Mesodermal cell (in vitro differentiated cells): ENCODE measurements at regions not wholly inside any gene's neighbourhood (a gene's known extent, or its start where the extent isn't known, plus 50 kb on each side); places are given as distances from the start of the nearest gene placed in this dataset.

ENCODE experiments used
- H3K27ac ChIP-seq: 2 replicates; pipeline ENCODE4 v1.7.0; 2013; ENCODE audit warnings: mild to moderate bottlenecking, low read depth, low read length, moderate library complexity; ENCODE audit not compliant: severe bottlenecking
- H3K36me3 ChIP-seq: 2 replicates; pipeline ENCODE4 v1.7.1; 2013; ENCODE audit warnings: mild to moderate bottlenecking, low read length, moderate library complexity; ENCODE audit not compliant: control insufficient read depth, insufficient read depth
- H3K4me1 ChIP-seq: one replicate; pipeline ENCODE4 v1.7.1; 2013; ENCODE audit warnings: mild to moderate bottlenecking, low read length; ENCODE audit not compliant: insufficient read depth, control insufficient read depth, poor library complexity, severe bottlenecking
- H3K4me3 ChIP-seq: 2 replicates; pipeline ENCODE4 v1.7.0; 2013; ENCODE audit warnings: low read length, control low read depth, mild to moderate bottlenecking; ENCODE audit not compliant: insufficient read depth, poor library complexity, severe bottlenecking; ENCODE audit errors: extremely low read depth
- H3K9me3 ChIP-seq: 2 replicates; pipeline ENCODE4 v1.7.1; 2013; ENCODE audit warnings: mild to moderate bottlenecking, low read length, moderate library complexity; ENCODE audit not compliant: control insufficient read depth
- WGBS, 2 experiments: methylation state at CpG; one replicate each; pipeline ENCODE4 v1.1.5; 2013; ENCODE audit warnings: missing lambda C conversion rate in 2 of 2; ENCODE audit not compliant: insufficient coverage in 2 of 2; 5-methylcytosine and 5-hydroxymethylcytosine counted together

DNA sequence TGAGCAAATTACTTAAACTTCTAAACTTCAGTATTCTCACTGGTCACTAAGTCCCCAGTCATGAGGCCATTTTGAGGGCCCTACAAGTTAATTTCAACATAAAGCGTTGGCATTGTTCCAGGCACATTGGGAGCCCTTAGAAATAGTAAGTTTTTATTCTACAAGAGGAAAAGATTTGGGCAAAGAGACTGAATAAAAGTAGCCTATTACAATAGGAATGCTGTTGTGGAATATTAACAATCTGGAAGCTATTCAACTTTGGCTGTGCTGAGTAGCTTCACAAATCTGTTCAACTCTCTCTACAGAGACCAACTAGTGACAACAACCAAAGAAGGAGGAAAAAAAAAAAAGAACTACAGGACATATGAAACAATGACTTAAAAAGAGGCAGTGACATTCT, 1287.5 kb upstream of the NXPH2 start:
- Histone ChIP-seq H3K27ac (no peak overlapping the region), H3K36me3 (no peaks in the 10 kb centered on the region), H3K4me3 (no peak overlapping the region), H3K9me3 (no peaks in the 10 kb centered on the region), H3K4me1 (no peaks in the 10 kb centered on the region)
- 100% methylated on average over 1 of the region's 1 CpG; no CpG with 5 or more reads in 1 of the 2 experiments for WGBS, 2 experiments

DNA sequence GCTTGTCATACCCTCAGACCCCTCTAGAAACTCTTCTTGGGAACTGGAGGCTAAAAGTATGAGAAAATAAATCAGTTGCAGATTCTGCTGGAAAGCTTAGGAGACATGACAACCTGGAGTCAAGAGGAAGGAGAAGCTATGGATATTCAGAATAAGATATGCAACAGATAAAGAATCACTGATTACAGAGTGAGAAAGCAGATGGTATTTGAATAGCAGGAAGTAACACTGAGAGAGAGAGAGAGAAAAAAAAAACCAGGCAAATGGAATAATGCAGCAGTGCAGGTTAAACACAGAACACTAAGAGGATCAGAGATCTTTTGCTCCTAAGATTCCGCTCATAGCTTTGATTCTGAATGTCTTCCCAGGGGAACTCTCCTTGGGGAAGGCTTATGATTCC, 1284.1 kb upstream of the NXPH2 start:
- no peak overlapping the region for H3K27ac ChIP-seq
- no peaks in the 10 kb centered on the region for H3K4me1 ChIP-seq
- WGBS, 2 experiments: 78 to 83% methylated on average over 1 of the region's 1 CpG
- H3K9me3 ChIP-seq: no peaks in the 10 kb centered on the region
- no peak overlapping the region for H3K4me3 ChIP-seq
- no peaks in the 10 kb centered on the region for H3K36me3 ChIP-seq

DNA sequence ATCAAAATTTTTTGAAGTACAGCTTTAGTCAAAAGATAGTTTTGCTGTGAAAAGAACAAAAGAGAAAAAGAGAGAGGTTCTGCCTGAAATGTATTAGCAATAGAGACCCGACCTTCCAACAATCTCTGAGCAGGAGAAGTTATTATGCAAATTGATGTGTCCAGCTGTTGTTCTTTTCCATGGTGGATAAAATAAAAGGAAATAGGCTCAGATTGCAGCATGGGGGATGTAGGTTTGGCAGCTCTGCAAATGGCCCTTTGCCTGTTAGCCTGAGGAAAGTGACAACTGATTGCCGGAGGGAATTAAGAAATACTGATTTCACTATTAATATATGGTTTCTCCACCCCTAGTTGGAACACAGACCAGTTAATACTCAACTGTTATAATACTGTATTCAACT, 1283.2 kb upstream of the NXPH2 start:
- Histone ChIP-seq H3K4me1 (no peaks in the 10 kb centered on the region), H3K27ac (no peak overlapping the region), H3K4me3 (no peak overlapping the region), H3K9me3 (no peaks in the 10 kb centered on the region), H3K36me3 (no peaks in the 10 kb centered on the region)
- 86 to 92% methylated on average over 1 of the region's 2 CpGs for WGBS, 2 experiments

DNA sequence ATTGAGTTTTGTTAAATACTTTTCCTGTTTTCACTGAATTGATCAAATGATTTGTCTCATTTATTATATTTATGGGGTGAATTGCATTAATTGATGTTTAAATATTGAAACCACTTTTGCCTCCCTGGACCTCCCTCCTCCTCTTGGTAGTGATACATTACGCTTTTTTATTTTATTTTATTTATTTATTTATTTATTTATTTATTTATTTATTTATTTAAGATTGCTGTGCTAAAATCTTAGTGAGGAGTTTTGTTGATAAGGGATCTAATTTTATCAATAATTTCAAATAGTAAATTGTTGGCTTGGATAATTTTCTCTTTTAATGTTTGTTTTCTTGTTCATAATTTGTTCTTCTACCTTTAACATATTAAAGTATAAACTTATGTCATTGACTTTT, 1281.0 kb upstream of the NXPH2 start:
- Histone ChIP-seq H3K4me3 (no peak overlapping the region), H3K36me3 (no peaks in the 10 kb centered on the region), H3K9me3 (no peaks in the 10 kb centered on the region), H3K27ac (no peak overlapping the region), H3K4me1 (no peaks in the 10 kb centered on the region)
- WGBS, 2 experiments: no CpG with 5 or more reads among the region's 1 CpG

DNA sequence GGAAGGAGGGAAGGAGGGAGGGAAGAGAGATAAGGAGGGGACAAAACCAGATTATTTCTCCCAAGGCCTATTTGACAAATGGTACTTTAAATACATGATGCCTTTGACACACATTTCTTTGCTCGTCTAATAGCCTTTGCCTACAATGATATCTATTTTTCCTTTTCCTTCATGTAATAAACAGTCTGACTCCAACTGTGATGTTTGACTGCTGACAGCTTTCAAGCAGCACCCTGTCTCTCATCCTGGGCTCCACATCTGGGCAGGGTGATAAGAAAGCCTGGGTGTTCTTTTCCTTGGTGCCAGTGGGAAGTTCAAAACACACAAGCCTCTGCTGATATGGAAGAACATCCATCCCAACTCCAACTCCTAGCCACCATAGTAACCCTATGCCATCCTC, 1277.7 kb upstream of the NXPH2 start:
- no peaks in the 10 kb centered on the region for H3K4me1 ChIP-seq
- no peak overlapping the region for H3K27ac ChIP-seq
- H3K4me3 ChIP-seq: no peak overlapping the region
- 83 to 100% methylated on average over 1 of the region's 1 CpG for WGBS, 2 experiments
- no peaks in the 10 kb centered on the region for H3K9me3 ChIP-seq
- H3K36me3 ChIP-seq: no peaks in the 10 kb centered on the region

DNA sequence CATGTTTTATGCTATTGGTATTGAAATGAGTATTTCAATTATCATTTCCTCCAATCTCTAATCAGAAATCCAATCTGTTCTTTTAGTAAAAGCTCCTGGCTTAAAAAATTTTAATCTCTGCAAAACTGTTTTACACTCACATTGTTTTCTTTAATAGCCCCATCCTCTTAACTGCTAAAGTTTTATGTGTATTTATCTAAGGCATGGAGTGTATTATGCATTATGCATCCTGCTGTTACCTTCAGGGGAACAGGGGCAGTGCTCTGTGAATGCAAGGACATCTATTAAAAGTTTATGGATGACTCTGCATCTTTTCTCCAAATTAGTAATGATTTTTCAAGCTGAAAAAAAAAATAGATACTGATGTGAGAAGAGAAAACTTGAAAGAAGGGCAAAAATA, 1261.6 kb upstream of the NXPH2 start:
- no peaks in the 10 kb centered on the region for H3K4me1 ChIP-seq
- H3K36me3 ChIP-seq: no peaks in the 10 kb centered on the region
- no peaks in the 10 kb centered on the region for H3K9me3 ChIP-seq
- H3K4me3 ChIP-seq: no peak overlapping the region
- H3K27ac ChIP-seq: no peak overlapping the region

DNA sequence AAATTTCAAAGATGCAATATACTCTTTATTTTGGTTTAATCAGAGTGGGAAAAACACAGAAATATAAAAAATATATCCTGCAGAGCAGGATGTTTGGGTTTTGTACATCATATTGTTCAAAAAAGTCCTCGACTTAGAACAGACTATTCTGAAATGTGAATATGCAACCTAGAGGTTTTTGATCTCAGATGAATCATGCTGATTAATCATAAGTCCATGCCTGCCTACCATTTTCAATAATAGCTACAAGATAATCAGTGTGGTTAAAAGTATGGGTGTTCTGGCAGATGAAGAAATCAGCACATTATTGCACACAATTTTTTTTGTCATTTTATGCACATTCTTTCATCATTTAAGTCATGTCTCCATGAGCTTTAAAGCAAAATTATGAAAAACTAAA, 1261.0 kb upstream of the NXPH2 start:
- no CpG with 5 or more reads among the region's 1 CpG for WGBS, 2 experiments
- Histone ChIP-seq H3K9me3 (no peaks in the 10 kb centered on the region), H3K4me3 (no peak overlapping the region), H3K27ac (no peak overlapping the region), H3K36me3 (no peaks in the 10 kb centered on the region), H3K4me1 (no peaks in the 10 kb centered on the region)

DNA sequence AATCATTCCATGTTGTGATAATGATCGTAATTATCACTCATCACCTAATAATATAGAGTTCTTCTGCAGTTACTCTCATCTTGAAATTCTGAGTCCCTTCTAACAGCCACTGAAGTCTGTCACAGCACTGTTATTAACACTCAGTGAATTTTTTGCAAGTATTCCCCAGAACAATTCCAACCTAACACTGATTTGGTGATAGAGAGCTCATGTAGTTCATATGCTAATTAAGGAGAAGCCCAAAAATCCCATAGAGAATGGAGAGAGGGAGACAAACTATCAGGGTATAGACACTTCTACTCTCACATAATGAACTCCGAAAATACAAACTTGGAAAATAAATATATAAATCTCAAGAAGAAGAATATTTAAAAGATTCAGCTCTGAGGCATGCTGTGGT, 1253.4 kb upstream of the NXPH2 start:
- Histone ChIP-seq H3K4me3 (no peak overlapping the region), H3K4me1 (no peaks in the 10 kb centered on the region), H3K27ac (no peak overlapping the region), H3K9me3 (no peaks in the 10 kb centered on the region), H3K36me3 (no peaks in the 10 kb centered on the region)
- 100% methylated on average over 1 of the region's 2 CpGs; no CpG with 5 or more reads in 1 of the 2 experiments for WGBS, 2 experiments

DNA sequence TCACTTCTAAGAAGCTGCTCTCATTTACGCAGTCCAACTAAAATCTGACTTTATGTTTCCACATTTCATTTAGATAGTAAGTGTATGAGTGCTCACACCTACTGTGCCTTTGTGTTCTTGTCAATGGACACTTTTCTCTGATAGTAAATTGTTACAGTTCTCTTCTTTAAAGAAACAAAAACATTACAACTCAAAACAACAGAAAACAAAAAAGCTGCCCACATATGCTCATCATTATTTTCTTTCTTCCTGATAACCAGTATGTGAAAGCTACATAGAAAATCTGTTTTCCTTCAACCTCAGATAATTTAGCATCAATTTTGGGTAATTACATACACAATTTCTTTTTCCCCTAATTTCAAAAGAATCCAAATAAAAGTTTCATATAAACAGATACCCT, 1247.8 kb upstream of the NXPH2 start:
- Histone ChIP-seq H3K36me3 (no peaks in the 10 kb centered on the region), H3K9me3 (no peaks in the 10 kb centered on the region), H3K4me1 (no peaks in the 10 kb centered on the region), H3K4me3 (no peak overlapping the region), H3K27ac (no peak overlapping the region)
- WGBS, 2 experiments: no CpG with 5 or more reads among the region's 1 CpG

DNA sequence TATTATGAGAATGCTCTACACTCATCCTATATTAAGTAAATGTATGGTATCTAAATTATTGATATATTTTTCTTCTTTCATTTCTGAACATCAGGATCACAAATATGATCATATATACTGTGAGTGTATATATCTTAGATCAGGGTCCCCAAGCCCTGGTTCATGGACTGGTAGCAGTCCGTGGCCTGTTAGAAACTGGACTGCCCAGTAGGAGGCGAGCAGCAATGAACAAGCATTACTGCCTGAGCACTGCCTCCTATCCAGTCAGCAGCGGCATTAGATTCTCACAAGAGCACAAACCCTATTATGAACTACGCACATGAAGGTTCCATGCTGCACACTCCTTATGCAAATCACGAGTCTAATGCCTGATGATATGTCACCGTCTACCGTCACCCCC, 1247.1 kb upstream of the NXPH2 start:
- Histone ChIP-seq H3K27ac (no peak overlapping the region), H3K4me3 (no peak overlapping the region), H3K36me3 (no peaks in the 10 kb centered on the region), H3K4me1 (no peaks in the 10 kb centered on the region), H3K9me3 (no peaks in the 10 kb centered on the region)
- 90 to 98% methylated on average over 4 to 7 of the region's 7 CpGs for WGBS, 2 experiments

DNA sequence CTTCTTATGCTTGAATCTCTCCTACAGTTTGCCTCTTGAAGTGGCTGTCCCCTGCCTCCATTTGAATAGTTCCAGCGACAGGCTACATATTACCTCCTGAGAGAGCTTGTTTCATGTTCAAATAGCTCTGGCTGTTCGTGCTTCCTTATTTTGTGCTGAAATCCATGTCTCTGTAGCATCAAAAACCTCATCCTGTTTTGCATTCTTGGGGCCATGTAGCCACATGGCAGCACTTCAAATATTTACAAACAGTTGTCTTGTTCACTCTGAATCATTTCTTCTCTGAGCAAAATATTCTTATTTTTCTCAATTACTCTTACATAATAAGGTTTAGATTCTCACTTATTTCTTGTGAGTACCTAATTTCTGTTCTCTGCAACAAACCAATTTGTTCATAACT, 1243.1 kb upstream of the NXPH2 start:
- Histone ChIP-seq H3K36me3 (no peaks in the 10 kb centered on the region), H3K27ac (no peak overlapping the region), H3K9me3 (no peaks in the 10 kb centered on the region), H3K4me3 (no peak overlapping the region), H3K4me1 (no peaks in the 10 kb centered on the region)
- WGBS, 2 experiments: 15 to 24% methylated on average over 2 of the region's 2 CpGs

DNA sequence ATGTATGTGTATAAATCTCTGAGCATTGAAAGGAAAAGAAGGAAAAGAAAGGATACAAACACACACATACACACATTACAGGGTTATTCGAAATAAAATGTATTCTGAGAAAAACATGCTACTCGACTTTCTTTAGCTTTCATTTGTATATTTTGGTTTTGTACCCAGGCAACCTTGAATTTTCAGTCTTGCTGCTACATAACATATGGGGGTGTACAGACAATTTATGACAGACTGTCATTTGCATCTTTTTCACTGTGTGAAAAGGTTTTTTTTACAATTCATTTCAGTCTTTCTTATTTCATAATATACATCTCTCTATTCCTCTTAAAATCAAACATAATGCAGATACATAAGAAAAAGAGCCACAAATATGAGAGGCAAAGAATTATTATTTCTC, 1238.4 kb upstream of the NXPH2 start:
- no peak overlapping the region for H3K27ac ChIP-seq
- no peaks in the 10 kb centered on the region for H3K9me3 ChIP-seq
- no peaks in the 10 kb centered on the region for H3K36me3 ChIP-seq
- H3K4me1 ChIP-seq: no peaks in the 10 kb centered on the region
- H3K4me3 ChIP-seq: no peak overlapping the region
- WGBS, 2 experiments: no CpG with 5 or more reads among the region's 2 CpGs
